ENCODE measurements at regions not wholly inside any gene's neighbourhood (a gene's known extent, or its start where the extent isn't known, plus 50 kb on each side); places are given as distances from the start of the nearest gene placed in this dataset.

GRCh38 chrX:120740072-120740471 is 110.2 kb upstream of the C1GALT1C1 start (continued):
- no peak for TF ChIP-seq REST (IDR thresholded peaks at IDR 0.05; ENCODE audit: low read depth, low read length)
- no peak for TF ChIP-seq USF1 (IDR thresholded peaks at IDR 0.05; ENCODE audit: borderline replicate concordance, low read depth)
- TF ChIP-seq CHD2 (IDR thresholded peaks at IDR 0.05; ENCODE audit: low read length, partially characterized antibody): no peak

GRCh38 chrX:120739300-120739699 is 109.4 kb upstream of the C1GALT1C1 start:
- Histone ChIP-seq H3K79me2 (ENCODE audit: insufficient read depth) (no peaks in the 10 kb centered on the region), H3K36me3 (replicated peaks in 1 of 2; ENCODE audit: control insufficient read depth in 1 of 2, insufficient read depth in 2 of 2, low read length in 1 of 2) (no peaks in the 10 kb centered on the region), H3K27me3 (ENCODE audit: insufficient read depth) (peaks cover 5% of the 10 kb centered on the region; the same call in 1 of the 2 replicates), H3K27ac (ENCODE audit: low read depth in 2 of 2, low read length in 1 of 2) (no peak overlapping the region), H3K4me2 (no peak overlapping the region), H3K4me1 (ENCODE audit: control insufficient read depth in 1 of 2, insufficient read depth in 2 of 2, low read depth in 1 of 2, low read length in 1 of 2) (peaks cover 0 to 5% of the 10 kb centered on the region in 2 experiments; a peak in 1 of 4 replicates), H3K9me3 (no peaks in the 10 kb centered on the region), H3K9ac (no peak overlapping the region), H2AFZ (ENCODE audit: low read depth) (no peak overlapping the region), H3K9me2 (no peaks in the 10 kb centered on the region), H4K20me1 (ENCODE audit: insufficient read depth) (no peaks in the 10 kb centered on the region), H3K4me3 (ENCODE audit: low read depth in 2 of 2, low read length in 1 of 2) (no peak overlapping the region), H3F3A (replicated peaks; ENCODE audit: insufficient read depth) (peaks cover 4% of the 10 kb centered on the region)
- TF ChIP-seq ELF1 (IDR thresholded peaks at IDR 0.05) (no peak), MAX (IDR thresholded peaks at IDR 0.05; ENCODE audit: low read depth) (no peak), USF2 (IDR thresholded peaks at IDR 0.05; ENCODE audit: borderline replicate concordance, low read depth, low read length) (no peak), SMC3 (IDR thresholded peaks at IDR 0.05; ENCODE audit: low read depth, low read length) (no peak), MEF2A (IDR thresholded peaks at IDR 0.05; ENCODE audit: borderline replicate concordance, low read depth) (no peak), RFX5 (IDR thresholded peaks at IDR 0.05; ENCODE audit: low read length) (no peak), TEAD4 (IDR thresholded peaks at IDR 0.05; ENCODE audit: borderline replicate concordance, insufficient read depth) (no peak), NRF1 (IDR thresholded peaks at IDR 0.05; ENCODE audit: low read depth, low read length) (no peak), FOXJ3 (CRISPR knock-in tag; IDR thresholded peaks at IDR 0.05) (no peak), ZBTB33 (IDR thresholded peaks at IDR 0.05; ENCODE audit: borderline replicate concordance, low read depth) (no peak), MXI1 (IDR thresholded peaks at IDR 0.05; ENCODE audit: low read depth, low read length) (no peak), NFIC (IDR thresholded peaks at IDR 0.05; ENCODE audit: borderline replicate concordance) (no peak), GATA2 (CRISPR knock-in tag; IDR thresholded peaks at IDR 0.05) (no peak), FOSL2 (IDR thresholded peaks at IDR 0.05; ENCODE audit: borderline replicate concordance, low read depth) (no peak), EP300 (IDR thresholded peaks at IDR 0.05; ENCODE audit: borderline replicate concordance in 1 of 2, low read depth in 1 of 2, low read length in 1 of 2) (no peak), IRF3 (IDR thresholded peaks at IDR 0.05; ENCODE audit: low read depth, low read length) (no peak)
- ChIA-PET CTCF (no interaction called here), POLR2A (no interaction called here)
- DNase-seq: no peak
